ENCODE measurements at regions not wholly inside any gene's neighbourhood (a gene's known extent, or its start where the extent isn't known, plus 50 kb on each side); places are given as distances from the start of the nearest gene placed in this dataset.

DNA sequence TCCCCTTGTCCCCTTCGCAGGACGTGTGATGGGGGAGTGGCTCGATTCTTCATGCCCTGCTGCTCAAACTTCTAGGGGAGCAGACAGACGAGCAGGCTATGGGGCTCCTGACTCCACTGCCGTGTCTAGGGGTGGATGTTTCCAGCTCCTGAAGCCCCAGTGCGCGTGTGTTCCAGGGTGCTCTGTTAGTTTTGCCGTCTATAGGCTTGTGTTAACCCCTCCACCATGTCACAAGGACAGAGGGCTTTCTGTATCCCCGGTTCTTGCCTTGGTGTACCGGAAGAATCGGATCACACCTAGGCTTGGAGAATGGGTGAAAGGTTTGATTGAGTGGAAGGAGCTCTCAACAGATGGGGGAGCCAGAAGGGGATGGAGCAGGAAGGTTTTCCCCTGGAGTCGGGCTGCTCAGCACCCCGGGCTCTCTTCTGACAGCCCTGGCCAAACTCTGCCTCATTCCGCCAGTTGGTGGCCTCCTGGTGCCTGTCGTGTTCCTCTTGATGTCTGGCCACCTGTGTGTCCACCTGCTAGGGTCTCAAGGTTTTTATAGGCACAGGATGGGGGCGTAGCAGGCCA is 810.7 kb downstream of the BRD1 start:
- Histone ChIP-seq H4K91ac (ENCODE audit: insufficient read depth, low read depth, low read length) (no peak overlapping the region), H3K9me1 (ENCODE audit: insufficient read depth, low read length) (no peaks in the 10 kb centered on the region), H3K27ac (ENCODE audit: insufficient read depth, low read length) (no peak overlapping the region), H3K14ac (replicated peaks; ENCODE audit: low read depth, low read length) (no peak overlapping the region), H2BK120ac (ENCODE audit: low read depth, low read length) (no peak overlapping the region), H3K23ac (ENCODE audit: low read depth, low read length) (no peak overlapping the region), H2BK20ac (ENCODE audit: low read depth, low read length) (no peak overlapping the region), H4K20me1 (ENCODE audit: insufficient read depth, low read length) (no peaks in the 10 kb centered on the region), H3K27me3 (ENCODE audit: control insufficient read depth, insufficient read depth, low read length) (no peaks in the 10 kb centered on the region), H3K9ac (ENCODE audit: low read depth, low read length) (no peak overlapping the region), H2AK5ac (ENCODE audit: low read depth, low read length) (no peak overlapping the region), H2BK5ac (ENCODE audit: low read depth, low read length, poor library complexity, severe bottlenecking) (no peak overlapping the region), H3K9me3 (ENCODE audit: control insufficient read depth, insufficient read depth, low read length) (peaks cover 58% of the 10 kb centered on the region), H4K5ac (ENCODE audit: low read depth, low read length) (no peak overlapping the region), H2BK15ac (ENCODE audit: low read depth, low read length) (no peak overlapping the region), H3K36me3 (ENCODE audit: control insufficient read depth, insufficient read depth, low read length) (no peaks in the 10 kb centered on the region), H2AK9ac (replicated peaks; ENCODE audit: low read depth, low read length, poor library complexity) (no peak overlapping the region), H2AFZ (replicated peaks; ENCODE audit: low read length, poor library complexity) (no peak overlapping the region), H3K4me1 (ENCODE audit: control insufficient read depth, insufficient read depth, low read length) (no peaks in the 10 kb centered on the region), H3K4me2 (ENCODE audit: low read depth, low read length) (no peak overlapping the region), H3K56ac (ENCODE audit: extremely low read depth, insufficient read depth, low read length) (no peak overlapping the region), H3K18ac (ENCODE audit: low read depth, low read length) (no peak overlapping the region), H3K4ac (ENCODE audit: low read depth, low read length) (no peak overlapping the region), H3K79me1 (ENCODE audit: low read depth in 1 of 2, low read length in 2 of 2) (no peaks in the 10 kb centered on the region), H3K4me3 (ENCODE audit: insufficient read depth, low read depth, low read length) (no peak overlapping the region), H4K8ac (ENCODE audit: low read depth in 2 of 2, low read length in 2 of 2) (no peak overlapping the region)
- 60% methylated on average over 1 of the region's 16 CpGs; no CpG with 5 or more reads in 1 of the 2 experiments for WGBS, 2 experiments (ENCODE audit: extremely low coverage in 2 of 2, insufficient read length in 1 of 2)
- dilution Hi-C loops (cut with HindIII; ENCODE audit: low sequenced_read_pairs, unreplicated experiment) (no loop called here), intact Hi-C loops (cut with micrococcal nuclease) (no loop called here), in situ Hi-C loops (cut with MboI; ENCODE audit: low sequenced_read_pairs) (no loop called here)
- ChIA-PET POLR2A (ENCODE audit: unreplicated experiment) (no interaction called here), CTCF (no interaction called here)
- DNase-seq (no peak), ATAC-seq (ENCODE audit: low read depth) (no peak)
- TF ChIP-seq, protein P1, sequence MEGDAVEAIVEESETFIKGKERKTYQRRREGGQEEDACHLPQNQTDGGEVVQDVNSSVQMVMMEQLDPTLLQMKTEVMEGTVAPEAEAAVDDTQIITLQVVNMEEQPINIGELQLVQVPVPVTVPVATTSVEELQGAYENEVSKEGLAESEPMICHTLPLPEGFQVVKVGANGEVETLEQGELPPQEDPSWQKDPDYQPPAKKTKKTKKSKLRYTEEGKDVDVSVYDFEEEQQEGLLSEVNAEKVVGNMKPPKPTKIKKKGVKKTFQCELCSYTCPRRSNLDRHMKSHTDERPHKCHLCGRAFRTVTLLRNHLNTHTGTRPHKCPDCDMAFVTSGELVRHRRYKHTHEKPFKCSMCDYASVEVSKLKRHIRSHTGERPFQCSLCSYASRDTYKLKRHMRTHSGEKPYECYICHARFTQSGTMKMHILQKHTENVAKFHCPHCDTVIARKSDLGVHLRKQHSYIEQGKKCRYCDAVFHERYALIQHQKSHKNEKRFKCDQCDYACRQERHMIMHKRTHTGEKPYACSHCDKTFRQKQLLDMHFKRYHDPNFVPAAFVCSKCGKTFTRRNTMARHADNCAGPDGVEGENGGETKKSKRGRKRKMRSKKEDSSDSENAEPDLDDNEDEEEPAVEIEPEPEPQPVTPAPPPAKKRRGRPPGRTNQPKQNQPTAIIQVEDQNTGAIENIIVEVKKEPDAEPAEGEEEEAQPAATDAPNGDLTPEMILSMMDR (conservative IDR thresholded peaks at IDR 0.05; ENCODE audit: low read depth, low read length), result no peak
- TF ChIP-seq RFX5 (IDR thresholded peaks at IDR 0.05; ENCODE audit: low read depth, low read length), result no peak
- no peak for TF ChIP-seq CHD1 (IDR thresholded peaks at IDR 0.05; ENCODE audit: low read depth, low read length)
- TF ChIP-seq MAFK (IDR thresholded peaks at IDR 0.05; ENCODE audit: low read depth, low read length), result no peak
- TF ChIP-seq RAD21 (IDR thresholded peaks at IDR 0.05; ENCODE audit: low read length), result no peak
- no peak for TF ChIP-seq POLR2A (IDR thresholded peaks at IDR 0.05; ENCODE audit: low read depth, low read length)
- BruUV-seq (replicated peaks), result no TSS peak

Data from IMR-90 (cell line).